Stimulated activated CD4-positive, alpha-beta T cell treated with anti-CD3 and anti-CD28 coated beads, TNF-alpha, amount 100 ng/mL, for 24 hours (primary cell): ENCODE measurements at regions not wholly inside any gene's neighbourhood (a gene's known extent, or its start where the extent isn't known, plus 50 kb on each side); places are given as distances from the start of the nearest gene placed in this dataset.

Experiments
- DNase-seq, 3 experiments: peaks; one replicate each; pipeline ENCODE4 v3.0.0-alpha.2; 2020; ENCODE audit warnings: low read depth in 3 of 3

GRCh38 chr10:42971251-42971599, 105.6 kb upstream of the RET start:
- DNase-seq, result no peak

GRCh38 chr10:42972946-42973345, 103.9 kb upstream of the RET start:
- no peak for DNase-seq

GRCh38 chr10:42973411-42973810, 103.5 kb upstream of the RET start:
- DNase-seq, result no peak

- no peak for DNase-seq
These were observed 102.8 kb upstream of the RET start for GRCh38 chr10:42973870-42974692.

- no peak for DNase-seq
These were observed 102.2 kb upstream of the RET start for GRCh38 chr10:42974693-42975002.

- DNase-seq, result no peak
These were observed 101.8 kb upstream of the RET start for GRCh38 chr10:42975005-42975493.

- DNase-seq, result no peak
These were observed 101.1 kb upstream of the RET start for GRCh38 chr10:42975558-42976340.

- DNase-seq, result no peak
These were observed 100.4 kb upstream of the RET start for GRCh38 chr10:42976351-42977031.

- no peak for DNase-seq
These were observed 99.8 kb upstream of the RET start for GRCh38 chr10:42977032-42977416.

- DNase-seq, result no peak
These were observed 97.7 kb upstream of the RET start for GRCh38 chr10:42979181-42979580.

GRCh38 chr10:42979721-42980467, 97.0 kb upstream of the RET start:
- no peak for DNase-seq

- no peak for DNase-seq
These were observed 96.1 kb upstream of the RET start for GRCh38 chr10:42980553-42981357.

GRCh38 chr10:42981358-42982236, 95.3 kb upstream of the RET start:
- no peak for DNase-seq

GRCh38 chr10:42982891-42983506, 93.9 kb upstream of the RET start:
- no peak for DNase-seq

- DNase-seq, result no peak
These were observed 93.3 kb upstream of the RET start for GRCh38 chr10:42983591-42983990.

GRCh38 chr10:42984035-42984610, 92.7 kb upstream of the RET start:
- DNase-seq, result no peak

GRCh38 chr10:42984761-42985325, 92.0 kb upstream of the RET start:
- DNase-seq, result no peak

- DNase-seq, result no peak
These were observed 91.2 kb upstream of the RET start for GRCh38 chr10:42985436-42986316.
